HCT116 (cell line): ENCODE measurements at regions not wholly inside any gene's neighbourhood (a gene's known extent, or its start where the extent isn't known, plus 50 kb on each side); places are given as distances from the start of the nearest gene placed in this dataset.

Source experiments
- ATAC-seq: fragments of 200-7000 bp; cut with Tn5 transposase; 2 replicates; pipeline ENCODE4 v1.9.1; 2020; ENCODE audit warnings: mild to moderate bottlenecking, moderate library complexity
- BruUV-seq: library from RNA; stranded (reverse); fragments of 400-500 nt; replicated peaks from 2 replicates; lab custom pipeline; 2021; lab: Mats Ljungman, UMichigan
- CTCF ChIA-PET: fragments of 300-600 bp; sonication (Branson Sonifier 250); formaldehyde crosslinking; loops from one replicate; lab custom pipeline; 2021; ENCODE audit warnings: antibody characterized with exemption; lab: Charles Lee
- POLR2A ChIA-PET: fragments of 300-600, 350-600 bp; sonication (Branson Sonifier 250); formaldehyde crosslinking; loops from one replicate; lab custom pipeline; 2021; ENCODE audit warnings: antibody characterized with exemption; lab: Charles Lee
- RAD21 ChIA-PET, 2 experiments: fragments of 300-600 bp; sonication (Branson Sonifier 250); formaldehyde crosslinking; loops; one replicate each; lab custom pipeline; 2023; ENCODE audit warnings: low total read pairs in 2 of 2; ENCODE audit not compliant: uncharacterized antibody in 2 of 2, unreplicated experiment in 2 of 2, low non-redundant PET in 1 of 2; lab: Charles Lee
- DNase-seq: peaks from one replicate; pipeline ENCODE4 v3.0.0-alpha.2; 2010; ENCODE audit warnings: low read depth, low spot score
- H2AFZ ChIP-seq: fragments of 200-600 bp; shearing (Covaris generic), sonication (generic); 2 replicates; pipeline ENCODE4 v1.6.1; 2017; ENCODE audit warnings: low read depth, mixed run types, mixed read lengths, antibody characterized with exemption, low read length; ENCODE audit not compliant: poor library complexity, severe bottlenecking
- H3K27ac ChIP-seq: 2 replicates; pipeline ENCODE4 v1.5.1; 2012; ENCODE audit warnings: low read depth, low read length
- H3K27me3 ChIP-seq: fragments of 200-600 bp; sonication (generic); 2 replicates; pipeline ENCODE4 v1.6.1; 2016; ENCODE audit warnings: mixed run types, low read length, mixed read lengths; ENCODE audit not compliant: insufficient read depth
- H3K36me3 ChIP-seq, 2 experiments: fragments of 200-500 bp in 1 of 2; fragments of 200-600 bp in 1 of 2; sonication (Bioruptor generic) in 1 of 2; sonication (generic) in 1 of 2; 2 replicates each; pipeline versions ENCODE4 v1.5.1 to v1.6.1; 2014 to 2016; ENCODE audit warnings: low read length in 2 of 2, inconsistent platforms in 1 of 2, mixed read lengths in 1 of 2, mixed run types in 1 of 2; ENCODE audit not compliant: insufficient read depth in 2 of 2, control insufficient read depth in 1 of 2
- H3K4me1 ChIP-seq, 2 experiments: fragments of 200-600 bp in 1 of 2; sonication (generic) in 1 of 2; 2 replicates each; pipeline versions ENCODE4 v1.5.1 to v1.6.1; 2012 to 2017; ENCODE audit warnings: low read length in 2 of 2, inconsistent platforms in 1 of 2, mild to moderate bottlenecking in 1 of 2, mixed read lengths in 1 of 2, mixed run types in 1 of 2, moderate library complexity in 1 of 2; ENCODE audit not compliant: insufficient read depth in 2 of 2, control insufficient read depth in 1 of 2
- H3K4me2 ChIP-seq: fragments of 200-600 bp; sonication (generic); 2 replicates; pipeline ENCODE4 v1.6.1; 2017; ENCODE audit warnings: mixed run types, low read length, mixed read lengths
- H3K4me3 ChIP-seq, 2 experiments: fragments of 200-600 bp in 1 of 2; sonication (generic) in 1 of 2; replicated peaks in 1 of 2; 2 replicates each; pipeline ENCODE4 v1.5.1; 2011 to 2016; ENCODE audit warnings: low read length in 2 of 2, control low read depth in 1 of 2, low read depth in 1 of 2, mild to moderate bottlenecking in 1 of 2, mixed read lengths in 1 of 2, mixed run types in 1 of 2
- H3K79me2 ChIP-seq: fragments of 200-600 bp; sonication (generic); 2 replicates; pipeline ENCODE4 v1.6.1; 2017; ENCODE audit warnings: mild to moderate bottlenecking, mixed run types, low read length, moderate library complexity, mixed read lengths; ENCODE audit not compliant: insufficient read depth
- H3K9ac ChIP-seq: fragments of 200-600 bp; sonication (generic); 2 replicates; pipeline ENCODE4 v1.6.1; 2016; ENCODE audit warnings: low read length, mixed read lengths
- H3K9me2 ChIP-seq: fragments of 200-600 bp; sonication (generic), shearing (Covaris generic); 2 replicates; pipeline ENCODE4 v1.6.1; 2017; ENCODE audit warnings: mixed run types, mild to moderate bottlenecking, moderate library complexity; ENCODE audit not compliant: insufficient read depth
- H3K9me3 ChIP-seq, 2 experiments: fragments of 200-500 bp in 1 of 2; fragments of 200-600 bp in 1 of 2; sonication (Bioruptor generic) in 1 of 2; sonication (generic) in 1 of 2; 2 replicates each; pipeline ENCODE4 v1.6.1; 2014 to 2017; ENCODE audit warnings: low read length in 2 of 2, mixed read lengths in 2 of 2, inconsistent platforms in 1 of 2, low read depth in 1 of 2, mild to moderate bottlenecking in 1 of 2, mixed run types in 1 of 2, moderate library complexity in 1 of 2; ENCODE audit not compliant: control insufficient read depth in 1 of 2, insufficient read depth in 1 of 2
- H4K20me1 ChIP-seq: fragments of 200-600 bp; sonication (generic), shearing (Covaris generic); 2 replicates; pipeline ENCODE4 v1.6.1; 2017; ENCODE audit warnings: mixed run types, mild to moderate bottlenecking, moderate library complexity; ENCODE audit not compliant: insufficient read depth
- EZH2phosphoT487 ChIP-seq: fragments of 200-600 bp; IDR thresholded peaks from 2 replicates; pipeline ENCODE4 v1.6.1; 2018; ENCODE audit warnings: antibody characterized with exemption, borderline replicate concordance
- JUND ChIP-seq: IDR thresholded peaks from 2 replicates; pipeline ENCODE4 v1.6.1; 2012
- POLR2A ChIP-seq: IDR thresholded peaks from 2 replicates; pipeline ENCODE4 v1.7.0; 2011; ENCODE audit warnings: borderline replicate concordance; ENCODE audit not compliant: insufficient read depth, insufficient read length; ENCODE audit errors: extremely low read depth
- RAD21 ChIP-seq: IDR thresholded peaks from 2 replicates; pipeline ENCODE4 v1.6.1; 2012; ENCODE audit warnings: low read depth, mild to moderate bottlenecking
- SP1 ChIP-seq: IDR thresholded peaks from 2 replicates; pipeline ENCODE4 v1.6.1; 2012; ENCODE audit warnings: low read depth
- ZNF274 ChIP-seq: fragments of 200-500 bp; sonication (Bioruptor generic); IDR thresholded peaks from 2 replicates; pipeline ENCODE4 v1.6.1; 2014; ENCODE audit warnings: mild to moderate bottlenecking, low read depth, low read length, inconsistent platforms
- intact Hi-C: fragments of 100-400 bp; cut with micrococcal nuclease; formaldehyde crosslinking; loops from 2 replicates; pipeline ENCODE4 v1.10.0; 2022
- TF ChIP-seq, protein P1 (sequence below), 3 experiments: fragments of 200-600 bp in 1 of 3; sonication (generic) in 1 of 3; IDR thresholded peaks in 2 of 3; conservative IDR thresholded peaks in 1 of 3; 2 replicates each; pipeline ENCODE4 v1.5.1; 2012 to 2017; ENCODE audit warnings: low read depth in 2 of 3, low read length in 2 of 3, antibody characterized with exemption in 1 of 3, borderline replicate concordance in 1 of 3, control low read depth in 1 of 3, mild to moderate bottlenecking in 1 of 3, mixed read lengths in 1 of 3, mixed run types in 1 of 3, moderate library complexity in 1 of 3; ENCODE audit not compliant: insufficient read depth in 1 of 3
- TF ChIP-seq, protein P2 (sequence below): IDR thresholded peaks from 2 replicates; pipeline ENCODE4 v1.6.1; 2012
- TF ChIP-seq, protein P3 (sequence below): IDR thresholded peaks from 2 replicates; pipeline ENCODE4 v1.6.1; 2012

DNA sequence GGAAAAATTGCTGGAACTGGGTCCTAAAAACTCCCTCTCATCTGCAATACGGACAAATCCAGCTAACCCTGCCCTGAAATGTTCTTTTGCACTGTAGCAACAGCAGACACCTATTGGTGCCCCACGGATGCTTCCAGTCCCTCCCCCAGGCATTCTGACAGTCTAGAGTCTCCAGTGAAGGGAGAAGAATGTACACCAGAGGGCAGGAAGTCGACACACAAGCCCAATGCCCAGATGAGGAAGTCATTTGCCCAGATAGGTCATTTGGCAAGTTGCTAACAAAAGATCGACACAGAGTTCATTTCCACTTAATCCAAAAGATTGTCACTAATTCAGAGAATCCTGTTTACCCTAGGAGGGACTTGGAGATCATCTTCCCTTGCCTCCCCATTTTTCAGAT, 293.0 kb upstream of the PRDM1 start:
- Histone ChIP-seq H3K4me3 (no peak overlapping the region), H3K4me1 (peaks cover 0 to 21% of the 10 kb centered on the region in 2 experiments; a peak in 2 of 4 replicates), H2AFZ (no peak overlapping the region), H3K9me2 (no peaks in the 10 kb centered on the region), H3K9ac (no peak overlapping the region), H3K27ac (no peak overlapping the region), H3K36me3 (no peaks in the 10 kb centered on the region), H3K79me2 (no peaks in the 10 kb centered on the region), H3K27me3 (no peaks in the 10 kb centered on the region)
- DNase-seq, result no peak
- BruUV-seq, result no TSS peak
- TF ChIP-seq, protein P1, sequence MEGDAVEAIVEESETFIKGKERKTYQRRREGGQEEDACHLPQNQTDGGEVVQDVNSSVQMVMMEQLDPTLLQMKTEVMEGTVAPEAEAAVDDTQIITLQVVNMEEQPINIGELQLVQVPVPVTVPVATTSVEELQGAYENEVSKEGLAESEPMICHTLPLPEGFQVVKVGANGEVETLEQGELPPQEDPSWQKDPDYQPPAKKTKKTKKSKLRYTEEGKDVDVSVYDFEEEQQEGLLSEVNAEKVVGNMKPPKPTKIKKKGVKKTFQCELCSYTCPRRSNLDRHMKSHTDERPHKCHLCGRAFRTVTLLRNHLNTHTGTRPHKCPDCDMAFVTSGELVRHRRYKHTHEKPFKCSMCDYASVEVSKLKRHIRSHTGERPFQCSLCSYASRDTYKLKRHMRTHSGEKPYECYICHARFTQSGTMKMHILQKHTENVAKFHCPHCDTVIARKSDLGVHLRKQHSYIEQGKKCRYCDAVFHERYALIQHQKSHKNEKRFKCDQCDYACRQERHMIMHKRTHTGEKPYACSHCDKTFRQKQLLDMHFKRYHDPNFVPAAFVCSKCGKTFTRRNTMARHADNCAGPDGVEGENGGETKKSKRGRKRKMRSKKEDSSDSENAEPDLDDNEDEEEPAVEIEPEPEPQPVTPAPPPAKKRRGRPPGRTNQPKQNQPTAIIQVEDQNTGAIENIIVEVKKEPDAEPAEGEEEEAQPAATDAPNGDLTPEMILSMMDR (IDR thresholded peaks at IDR 0.05 in 2 of 3, conservative IDR thresholded peaks at IDR 0.05 in 1 of 3; ENCODE audit: borderline replicate concordance in 1 of 3, insufficient read depth in 1 of 3, low read depth in 2 of 3, low read length in 2 of 3), result peak in 1 of 3 experiments; percentile 33; a peak in 2 of 6 replicates
- TF ChIP-seq EZH2phosphoT487 (no peak), SP1 (no peak), JUND (no peak), RAD21 (peak; percentile 61), POLR2A (no peak), ZNF274 (no peak)
- TF ChIP-seq, protein P2, sequence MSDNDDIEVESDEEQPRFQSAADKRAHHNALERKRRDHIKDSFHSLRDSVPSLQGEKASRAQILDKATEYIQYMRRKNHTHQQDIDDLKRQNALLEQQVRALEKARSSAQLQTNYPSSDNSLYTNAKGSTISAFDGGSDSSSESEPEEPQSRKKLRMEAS, result no peak
- TF ChIP-seq, protein P3, sequence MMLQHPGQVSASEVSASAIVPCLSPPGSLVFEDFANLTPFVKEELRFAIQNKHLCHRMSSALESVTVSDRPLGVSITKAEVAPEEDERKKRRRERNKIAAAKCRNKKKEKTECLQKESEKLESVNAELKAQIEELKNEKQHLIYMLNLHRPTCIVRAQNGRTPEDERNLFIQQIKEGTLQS, result no peak
- TF ChIP-seq, all 23 proteins: peak for 2
- RAD21 ChIA-PET, result no interaction called here
- Histone ChIP-seq H3K4me2 (no peak overlapping the region), H3K9me3 (no peaks in the 10 kb centered on the region), H4K20me1 (no peaks in the 10 kb centered on the region)
- POLR2A ChIA-PET, result no interaction called here
- CTCF ChIA-PET, result no interaction called here
- peak; percentile 81 for ATAC-seq
- intact Hi-C loops, result no loop called here
